ENCODE measurements at regions not wholly inside any gene's neighbourhood (a gene's known extent, or its start where the extent isn't known, plus 50 kb on each side); places are given as distances from the start of the nearest gene placed in this dataset.

DNA sequence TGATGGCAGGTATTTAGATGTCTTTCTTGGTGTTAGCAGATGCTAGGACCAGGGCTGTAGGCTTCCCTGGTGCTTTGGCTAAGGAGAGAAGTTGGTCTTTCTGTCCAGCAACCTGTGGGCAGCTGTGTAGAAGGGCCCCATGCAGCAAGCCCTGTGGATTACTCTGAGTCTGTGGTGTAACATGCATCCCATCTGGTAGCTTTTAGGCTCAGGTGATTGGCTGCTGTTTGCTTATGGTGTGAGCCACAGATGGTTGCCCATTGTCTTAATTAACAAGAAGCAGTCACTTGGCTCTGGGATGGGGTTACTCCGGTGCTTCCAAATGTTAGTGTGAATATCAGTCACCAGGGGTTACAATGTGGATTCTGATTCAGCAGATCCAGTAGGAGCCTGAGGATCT is 368.6 kb upstream of the C2CD4B start:
- no peaks in the 10 kb centered on the region for H3K9me3 ChIP-seq
- no peaks in the 10 kb centered on the region for H3K4me1 ChIP-seq
- no peak overlapping the region for H3K27ac ChIP-seq
- H3K36me3 ChIP-seq, result no peaks in the 10 kb centered on the region
- DNase-seq (ENCODE audit: extremely low spot score in 2 of 2), result no peak
- intact Hi-C loops (cut with DNase I), result no loop called here
- TF ChIP-seq POLR2AphosphoS5 (IDR thresholded peaks at IDR 0.05; ENCODE audit: insufficient read depth in 1 of 2, low read depth in 1 of 2) (no peak), POLR2A (IDR thresholded peaks at IDR 0.05) (no peak)
- TF ChIP-seq, protein P1, sequence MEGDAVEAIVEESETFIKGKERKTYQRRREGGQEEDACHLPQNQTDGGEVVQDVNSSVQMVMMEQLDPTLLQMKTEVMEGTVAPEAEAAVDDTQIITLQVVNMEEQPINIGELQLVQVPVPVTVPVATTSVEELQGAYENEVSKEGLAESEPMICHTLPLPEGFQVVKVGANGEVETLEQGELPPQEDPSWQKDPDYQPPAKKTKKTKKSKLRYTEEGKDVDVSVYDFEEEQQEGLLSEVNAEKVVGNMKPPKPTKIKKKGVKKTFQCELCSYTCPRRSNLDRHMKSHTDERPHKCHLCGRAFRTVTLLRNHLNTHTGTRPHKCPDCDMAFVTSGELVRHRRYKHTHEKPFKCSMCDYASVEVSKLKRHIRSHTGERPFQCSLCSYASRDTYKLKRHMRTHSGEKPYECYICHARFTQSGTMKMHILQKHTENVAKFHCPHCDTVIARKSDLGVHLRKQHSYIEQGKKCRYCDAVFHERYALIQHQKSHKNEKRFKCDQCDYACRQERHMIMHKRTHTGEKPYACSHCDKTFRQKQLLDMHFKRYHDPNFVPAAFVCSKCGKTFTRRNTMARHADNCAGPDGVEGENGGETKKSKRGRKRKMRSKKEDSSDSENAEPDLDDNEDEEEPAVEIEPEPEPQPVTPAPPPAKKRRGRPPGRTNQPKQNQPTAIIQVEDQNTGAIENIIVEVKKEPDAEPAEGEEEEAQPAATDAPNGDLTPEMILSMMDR (IDR thresholded peaks at IDR 0.05), result no peak
- no peak overlapping the region for H3K4me3 ChIP-seq
- no peaks in the 10 kb centered on the region for H3K27me3 ChIP-seq

DNA sequence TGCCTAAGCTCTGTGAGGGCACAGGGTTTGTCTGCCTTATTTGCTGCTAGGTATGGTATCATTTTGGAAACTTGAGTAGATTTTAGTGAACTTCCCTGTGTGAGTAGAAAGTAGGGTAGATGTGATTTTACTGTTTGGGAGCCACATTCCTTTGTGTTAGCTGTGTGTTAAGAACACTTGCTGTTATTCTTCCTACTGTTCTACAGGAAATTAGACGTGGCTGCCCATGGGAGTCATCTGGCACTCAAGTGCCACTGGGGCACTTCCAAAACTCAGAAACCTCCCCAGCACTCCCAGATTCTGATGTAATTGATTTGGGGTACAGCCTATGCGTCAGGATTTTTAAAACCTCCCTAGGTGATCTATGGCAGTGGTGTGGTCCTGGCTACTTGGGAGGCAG is 369.9 kb upstream of the C2CD4B start:
- no peaks in the 10 kb centered on the region for H3K36me3 ChIP-seq
- no peaks in the 10 kb centered on the region for H3K27me3 ChIP-seq
- DNase-seq (ENCODE audit: extremely low spot score in 2 of 2), result no peak
- H3K9me3 ChIP-seq, result no peaks in the 10 kb centered on the region
- no peak overlapping the region for H3K27ac ChIP-seq
- intact Hi-C loops (cut with DNase I), result no loop called here
- no peak for TF ChIP-seq POLR2AphosphoS5 (IDR thresholded peaks at IDR 0.05; ENCODE audit: insufficient read depth in 1 of 2, low read depth in 1 of 2)
- no peak for TF ChIP-seq POLR2A (IDR thresholded peaks at IDR 0.05)
- TF ChIP-seq, protein P1 (IDR thresholded peaks at IDR 0.05), result no peak
- H3K4me3 ChIP-seq, result no peak overlapping the region
- no peaks in the 10 kb centered on the region for H3K4me1 ChIP-seq

DNA sequence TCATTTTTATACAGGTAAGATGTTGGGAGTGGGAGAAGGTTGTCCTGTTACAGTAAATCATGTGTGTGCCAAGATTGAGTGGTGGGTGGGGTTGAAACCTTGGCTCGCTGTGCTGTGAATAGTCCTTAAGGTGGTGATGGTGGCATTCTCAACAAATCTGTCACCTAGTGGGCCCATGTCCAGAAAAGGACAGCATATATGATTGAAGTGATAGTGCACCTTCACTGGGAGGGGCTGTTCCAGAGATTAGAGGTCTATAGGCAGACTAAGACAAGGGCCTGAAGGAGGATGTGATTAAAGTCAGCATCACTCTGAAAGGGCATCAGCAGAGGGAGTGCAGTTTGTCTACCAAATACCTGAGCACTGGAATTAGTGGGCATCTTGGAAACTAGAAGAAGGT is 374.2 kb upstream of the C2CD4B start:
- H3K27ac ChIP-seq, result no peak overlapping the region
- no peak for DNase-seq (ENCODE audit: extremely low spot score in 2 of 2)
- intact Hi-C loops (cut with DNase I), result no loop called here
- TF ChIP-seq POLR2AphosphoS5 (IDR thresholded peaks at IDR 0.05; ENCODE audit: insufficient read depth in 1 of 2, low read depth in 1 of 2), result no peak
- TF ChIP-seq, protein P1 (IDR thresholded peaks at IDR 0.05), result no peak
- no peak for TF ChIP-seq POLR2A (IDR thresholded peaks at IDR 0.05)
- H3K4me3 ChIP-seq, result no peak overlapping the region
- no peaks in the 10 kb centered on the region for H3K9me3 ChIP-seq
- no peaks in the 10 kb centered on the region for H3K36me3 ChIP-seq
- no peaks in the 10 kb centered on the region for H3K27me3 ChIP-seq
- no peaks in the 10 kb centered on the region for H3K4me1 ChIP-seq

DNA sequence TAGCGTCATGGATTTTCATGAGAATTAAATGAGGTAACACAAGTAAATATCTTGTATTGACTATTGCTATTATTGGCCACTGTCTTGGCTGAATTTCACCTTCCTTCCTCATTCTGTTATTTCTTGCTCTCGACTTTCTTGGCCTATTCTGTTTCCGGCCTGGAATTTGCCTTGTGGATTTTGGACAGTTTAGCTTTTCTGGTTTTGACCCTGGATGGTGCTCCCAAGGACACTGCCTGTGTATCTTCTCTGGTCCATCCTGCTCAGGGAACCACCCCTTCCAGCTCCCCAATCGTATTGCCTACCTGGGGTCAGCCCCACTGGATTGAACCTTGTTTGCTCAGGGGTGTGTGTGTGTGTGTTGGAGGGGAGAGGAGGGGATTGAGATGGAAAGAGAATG is 376.2 kb upstream of the C2CD4B start:
- H3K27ac ChIP-seq, result no peak overlapping the region
- DNase-seq (ENCODE audit: extremely low spot score in 2 of 2), result no peak
- no peak overlapping the region for H3K4me3 ChIP-seq
- H3K4me1 ChIP-seq, result peaks cover 15% of the 10 kb centered on the region
- H3K27me3 ChIP-seq, result no peaks in the 10 kb centered on the region
- TF ChIP-seq, protein P1 (IDR thresholded peaks at IDR 0.05), result no peak
- no peak for TF ChIP-seq POLR2A (IDR thresholded peaks at IDR 0.05)
- no peak for TF ChIP-seq POLR2AphosphoS5 (IDR thresholded peaks at IDR 0.05; ENCODE audit: insufficient read depth in 1 of 2, low read depth in 1 of 2)
- no peaks in the 10 kb centered on the region for H3K9me3 ChIP-seq
- intact Hi-C loops (cut with DNase I), result no loop called here
- no peaks in the 10 kb centered on the region for H3K36me3 ChIP-seq

DNA sequence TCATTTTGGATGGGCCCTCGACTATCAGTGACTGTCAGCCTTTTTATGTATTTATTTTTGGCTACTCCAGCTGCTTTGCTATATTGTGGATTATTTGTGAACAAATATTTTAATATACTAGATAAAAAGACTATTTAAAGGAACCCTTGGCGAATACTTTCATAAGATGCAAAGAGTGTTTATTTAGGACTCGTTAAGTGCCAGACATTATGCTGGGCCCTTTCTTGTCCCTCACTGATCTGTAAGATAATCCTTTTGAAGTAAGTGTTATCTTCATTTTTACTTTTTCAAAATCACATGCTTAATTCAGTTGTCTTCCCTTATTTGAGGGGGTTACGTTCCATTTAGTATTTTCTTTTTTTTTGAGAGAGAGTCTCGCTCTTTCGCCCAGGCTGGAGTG is 376.8 kb upstream of the C2CD4B start:
- H3K27ac ChIP-seq, result no peak overlapping the region
- H3K4me3 ChIP-seq, result no peak overlapping the region
- peaks cover 21% of the 10 kb centered on the region for H3K4me1 ChIP-seq
- TF ChIP-seq POLR2A (IDR thresholded peaks at IDR 0.05) (no peak), POLR2AphosphoS5 (IDR thresholded peaks at IDR 0.05; ENCODE audit: insufficient read depth in 1 of 2, low read depth in 1 of 2) (no peak)
- TF ChIP-seq, protein P1 (IDR thresholded peaks at IDR 0.05), result no peak
- no peak for DNase-seq (ENCODE audit: extremely low spot score in 2 of 2)
- no peaks in the 10 kb centered on the region for H3K36me3 ChIP-seq
- no peaks in the 10 kb centered on the region for H3K9me3 ChIP-seq
- intact Hi-C loops (cut with DNase I), result no loop called here
- no peaks in the 10 kb centered on the region for H3K27me3 ChIP-seq
